ACC112 (cell line): ENCODE measurements at regions not wholly inside any gene's neighbourhood (a gene's known extent, or its start where the extent isn't known, plus 50 kb on each side); places are given as distances from the start of the nearest gene placed in this dataset.
A peak's percentile ranks its signal among the peaks of the same experiment; 100 is the strongest.
"Not testable (repeated sequence)": the region's sequence is repeated elsewhere in the genome, so short reads cannot be mapped to it uniquely, and the experiment has no call there.

ENCODE experiments used
- H2AFZ ChIP-seq: fragments of 200-600 bp; sonication (generic); one replicate; pipeline ENCODE4 v1.6.0; 2017; ENCODE audit warnings: antibody characterized with exemption, low read length; ENCODE audit not compliant: unreplicated experiment
- H3K27ac ChIP-seq: fragments of 200-600 bp; sonication (generic); 2 replicates; pipeline ENCODE4 v1.5.1; 2014; ENCODE audit warnings: low read depth, mild to moderate bottlenecking, antibody characterized with exemption, low read length, moderate library complexity
- H3K27me3 ChIP-seq: fragments of 200-600 bp; sonication (generic); 2 replicates; pipeline ENCODE4 v1.6.1; 2014; ENCODE audit warnings: mild to moderate bottlenecking, antibody characterized with exemption, low read length, moderate library complexity, mixed read lengths; ENCODE audit not compliant: insufficient read depth
- H3K36me3 ChIP-seq: fragments of 200-600 bp; sonication (generic); 2 replicates; pipeline ENCODE4 v1.6.1; 2016; ENCODE audit warnings: mild to moderate bottlenecking, antibody characterized with exemption, low read length, moderate library complexity, mixed read lengths; ENCODE audit not compliant: insufficient read depth
- H3K4me1 ChIP-seq: fragments of 200-600 bp; sonication (generic); one replicate; pipeline ENCODE4 v1.6.1; 2016; ENCODE audit warnings: low read length, mixed read lengths; ENCODE audit not compliant: insufficient read depth, unreplicated experiment, control insufficient read depth
- H3K4me3 ChIP-seq: fragments of 200-600 bp; sonication (generic); 2 replicates; pipeline ENCODE4 v1.5.1; 2014; ENCODE audit warnings: mild to moderate bottlenecking, low read depth, low read length
- H3K79me2 ChIP-seq: fragments of 200-600 bp; sonication (generic); one replicate; pipeline ENCODE4 v1.6.0; 2016; ENCODE audit warnings: low read length; ENCODE audit not compliant: control insufficient read depth, unreplicated experiment, insufficient read depth

DNA sequence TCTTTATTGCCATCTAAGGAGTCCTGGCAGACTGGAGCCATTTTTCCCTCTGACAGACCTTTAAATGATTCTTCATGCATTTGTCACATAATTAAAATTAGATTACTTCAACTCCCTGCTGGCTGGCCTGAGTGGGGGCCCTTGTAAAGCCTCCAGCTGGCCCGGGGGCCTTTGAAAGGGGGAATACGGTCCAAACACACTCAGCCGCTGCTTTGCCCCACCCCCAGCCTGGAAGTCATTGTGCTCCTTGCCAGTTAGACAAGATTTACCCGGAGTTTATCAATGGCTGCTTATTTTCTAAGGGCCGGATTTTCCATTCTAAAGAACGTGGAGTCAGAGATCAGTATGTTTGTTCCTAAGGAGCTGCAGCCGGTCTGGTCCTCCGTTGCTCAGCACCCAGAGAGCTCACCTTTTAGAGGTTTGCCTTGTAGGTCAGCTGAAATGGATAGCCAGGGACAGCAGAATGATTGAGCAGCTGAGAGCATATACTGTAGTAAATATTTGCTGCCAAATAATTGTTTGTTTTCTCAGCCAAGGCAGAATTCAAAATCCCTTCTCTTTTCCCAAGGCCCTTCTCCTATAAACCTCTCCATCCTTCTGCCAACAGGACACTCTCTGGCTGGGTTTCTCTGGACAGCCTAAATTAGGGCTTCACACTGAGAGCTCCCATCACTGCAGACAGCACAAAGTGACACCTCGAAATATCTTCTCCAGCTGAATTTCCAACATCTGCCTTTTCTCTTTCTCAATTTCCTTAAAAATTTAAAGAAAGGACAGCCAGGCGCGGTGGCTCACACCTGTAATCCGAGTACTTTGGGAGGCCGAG lies 68.4 kb upstream of the RBM24 start:
- H3K36me3 ChIP-seq = no peaks in the 10 kb centered on the region
- no peaks in the 10 kb centered on the region for H3K79me2 ChIP-seq
- H3K4me3 ChIP-seq = no peak overlapping the region
- H3K27ac ChIP-seq = no peak overlapping the region
- H3K27me3 ChIP-seq = no peaks in the 10 kb centered on the region
- peak overlapping the region; percentile 11 for H2AFZ ChIP-seq
- no peaks in the 10 kb centered on the region for H3K4me1 ChIP-seq

DNA sequence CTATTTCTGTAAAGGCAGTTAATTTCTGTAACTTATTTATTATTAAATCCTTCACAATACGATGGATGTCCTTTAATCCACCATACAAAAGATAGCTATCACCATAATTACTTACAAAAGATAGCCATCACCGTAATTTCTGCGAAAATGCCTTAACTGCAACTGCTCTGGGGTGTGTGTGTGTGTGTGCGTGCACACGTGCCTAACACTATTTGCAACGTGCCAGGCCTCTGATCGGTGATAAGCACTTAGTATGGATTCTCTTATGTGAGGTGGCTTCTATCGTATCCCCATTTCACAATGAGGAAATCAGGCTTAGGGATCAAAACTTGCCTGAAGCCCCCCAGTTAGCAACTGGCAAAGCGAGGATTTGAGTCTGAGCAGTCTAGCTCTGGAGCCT lies 67.1 kb upstream of the RBM24 start:
- peaks cover 1% of the 10 kb centered on the region; the same call in 1 of the 2 replicates for H3K27me3 ChIP-seq
- H3K27ac ChIP-seq = no peak overlapping the region
- H3K36me3 ChIP-seq = no peaks in the 10 kb centered on the region
- H2AFZ ChIP-seq = no peak overlapping the region
- no peak overlapping the region for H3K4me3 ChIP-seq
- no peaks in the 10 kb centered on the region for H3K4me1 ChIP-seq
- H3K79me2 ChIP-seq = no peaks in the 10 kb centered on the region

- H3K27me3 ChIP-seq, H2AFZ ChIP-seq, H3K79me2 ChIP-seq, H3K36me3 ChIP-seq, H3K4me1 ChIP-seq, H3K4me3 ChIP-seq, H3K27ac ChIP-seq: not testable (repeated sequence)
Measured at GRCh38 chr6:17216972-17217371, 64.2 kb upstream of the RBM24 start.

GRCh38 chr6:17218023-17218748 lies 63.0 kb upstream of the RBM24 start:
- H2AFZ ChIP-seq = no peak overlapping the region
- H3K79me2 ChIP-seq = no peaks in the 10 kb centered on the region
- no peak overlapping the region for H3K4me3 ChIP-seq
- no peaks in the 10 kb centered on the region for H3K36me3 ChIP-seq
- peaks cover 4% of the 10 kb centered on the region; the same call in 1 of the 2 replicates for H3K27me3 ChIP-seq
- no peak overlapping the region for H3K27ac ChIP-seq
- no peaks in the 10 kb centered on the region for H3K4me1 ChIP-seq

DNA sequence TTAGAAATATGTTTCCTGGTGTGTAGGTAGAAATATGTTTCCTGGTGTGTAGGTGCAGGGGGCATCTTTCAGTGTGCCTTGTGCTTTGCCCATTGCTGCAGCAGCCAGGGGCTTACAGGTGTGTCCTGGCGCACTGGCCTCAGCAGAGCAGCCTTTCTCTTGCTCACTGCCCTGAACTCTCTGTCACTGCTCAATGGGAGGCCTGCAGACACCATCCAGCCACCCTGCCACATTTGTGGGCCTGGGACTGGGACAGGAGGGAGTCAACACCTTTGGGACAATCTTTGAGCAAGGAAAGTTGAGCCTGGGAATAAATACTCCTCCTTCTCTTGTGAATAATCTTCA lies 62.4 kb upstream of the RBM24 start:
- no peak overlapping the region for H3K27ac ChIP-seq
- H3K36me3 ChIP-seq = no peaks in the 10 kb centered on the region
- peaks cover 4% of the 10 kb centered on the region; the same call in 1 of the 2 replicates for H3K27me3 ChIP-seq
- H3K4me3 ChIP-seq = no peak overlapping the region
- no peaks in the 10 kb centered on the region for H3K4me1 ChIP-seq
- H3K79me2 ChIP-seq = no peaks in the 10 kb centered on the region
- no peak overlapping the region for H2AFZ ChIP-seq

GRCh38 chr6:17219098-17219497 lies 62.1 kb upstream of the RBM24 start:
- Histone ChIP-seq H2AFZ (no peak overlapping the region), H3K27me3 (peaks cover 4% of the 10 kb centered on the region; the same call in 1 of the 2 replicates), H3K4me3 (no peak overlapping the region), H3K79me2 (no peaks in the 10 kb centered on the region), H3K36me3 (no peaks in the 10 kb centered on the region), H3K27ac (no peak overlapping the region), H3K4me1 (no peaks in the 10 kb centered on the region)

GRCh38 chr6:17220040-17220910 lies 60.9 kb upstream of the RBM24 start:
- no peaks in the 10 kb centered on the region for H3K4me1 ChIP-seq
- peaks cover 8% of the 10 kb centered on the region; the same call in 1 of the 2 replicates for H3K27me3 ChIP-seq
- no peak overlapping the region for H3K27ac ChIP-seq
- H3K36me3 ChIP-seq = no peaks in the 10 kb centered on the region
- H3K79me2 ChIP-seq = no peaks in the 10 kb centered on the region
- no peak overlapping the region for H3K4me3 ChIP-seq
- H2AFZ ChIP-seq = peak overlapping the region; percentile 7

DNA sequence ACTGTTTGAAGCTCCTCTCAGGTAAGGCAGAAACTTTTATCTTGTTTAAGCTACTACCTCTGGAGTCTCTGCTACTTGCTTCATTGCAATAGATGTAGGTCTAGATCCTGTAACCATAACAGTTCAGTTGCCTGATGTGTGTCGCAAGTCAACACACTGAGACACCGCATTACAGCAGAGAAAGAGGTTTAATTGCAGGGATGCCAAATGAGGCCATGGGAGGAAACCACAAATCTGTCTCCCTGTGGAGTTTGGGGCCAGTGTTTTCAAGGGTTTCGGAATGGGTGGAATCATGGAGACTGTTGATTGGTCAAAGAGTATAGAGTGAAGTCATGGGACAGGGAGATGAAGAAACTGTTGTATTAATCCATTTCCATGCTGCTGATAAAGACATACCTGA lies 57.1 kb upstream of the RBM24 start:
- H3K27me3 ChIP-seq = peaks cover 14% of the 10 kb centered on the region; the same call in 1 of the 2 replicates
- no peaks in the 10 kb centered on the region for H3K79me2 ChIP-seq
- no peak overlapping the region for H2AFZ ChIP-seq
- H3K4me3 ChIP-seq = no peak overlapping the region
- H3K36me3 ChIP-seq = no peaks in the 10 kb centered on the region
- H3K4me1 ChIP-seq = no peaks in the 10 kb centered on the region
- no peak overlapping the region for H3K27ac ChIP-seq

- not testable (repeated sequence) for H2AFZ ChIP-seq
Measured at GRCh38 chr6:17224501-17224900, 56.7 kb upstream of the RBM24 start.

DNA sequence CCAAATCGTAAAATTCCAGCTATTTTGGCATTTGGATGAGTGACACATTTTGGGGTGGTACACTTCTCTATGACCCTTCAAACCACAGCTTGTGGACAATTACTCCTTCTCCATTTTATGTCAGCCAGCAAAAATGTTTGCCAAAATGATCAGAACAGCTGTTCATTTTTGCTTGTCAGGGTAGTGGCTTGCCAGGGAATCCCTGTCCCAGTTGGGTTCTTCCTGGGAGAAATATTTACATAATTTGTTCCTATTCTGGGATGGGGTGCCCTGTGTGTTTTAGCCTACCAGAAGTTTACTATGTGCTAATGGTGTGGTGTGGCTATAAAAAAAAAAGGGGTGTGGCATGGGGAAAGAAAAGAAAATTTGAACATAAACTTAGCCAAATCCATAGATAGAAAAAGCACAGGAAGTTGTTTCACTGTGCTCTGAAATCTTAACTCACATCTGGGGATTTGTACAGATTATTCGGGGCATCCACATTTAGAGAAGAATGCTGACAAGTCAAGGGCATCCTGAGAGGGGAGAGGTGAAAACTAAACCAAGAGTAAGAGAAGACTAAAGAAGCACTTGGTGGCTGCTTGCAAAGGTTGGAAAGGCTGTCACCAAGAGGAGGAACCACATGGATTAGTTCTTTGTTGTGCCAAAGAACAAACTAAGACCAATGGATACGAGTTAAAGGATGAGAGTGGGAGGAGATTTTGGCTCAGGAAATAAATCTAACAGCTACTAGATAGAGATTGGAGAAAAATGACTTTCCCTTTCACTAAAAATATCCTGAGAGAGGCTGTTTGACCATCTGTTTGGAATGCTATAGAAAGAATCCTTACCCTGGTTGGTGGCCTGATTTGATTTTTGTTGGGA lies 55.2 kb upstream of the RBM24 start:
- Histone ChIP-seq H2AFZ (no peak overlapping the region), H3K27me3 (peaks cover 11% of the 10 kb centered on the region; the same call in 1 of the 2 replicates), H3K36me3 (no peaks in the 10 kb centered on the region), H3K79me2 (no peaks in the 10 kb centered on the region), H3K4me3 (no peak overlapping the region), H3K4me1 (no peaks in the 10 kb centered on the region), H3K27ac (no peak overlapping the region)

More at GRCh38 chr6:17224501-17224900, 56.7 kb upstream of the RBM24 start:
- H3K79me2 ChIP-seq, H3K4me3 ChIP-seq, H3K36me3 ChIP-seq, H3K27ac ChIP-seq, H3K4me1 ChIP-seq: not testable (repeated sequence)
- H3K27me3 ChIP-seq = peaks cover 11% of the 10 kb centered on the region; the same call in 1 of the 2 replicates
